IMR-90 (cell line): ENCODE measurements at regions not wholly inside any gene's neighbourhood (a gene's known extent, or its start where the extent isn't known, plus 50 kb on each side); places are given as distances from the start of the nearest gene placed in this dataset.

Experiments
- ATAC-seq: fragments of 200-7000 bp; cut with Tn5 transposase; 2 replicates; pipeline ENCODE4 v1.9.1; 2020; ENCODE audit warnings: low read depth, mild to moderate bottlenecking, moderate library complexity
- BruUV-seq: library from RNA; stranded (reverse); fragments of 400-500 nt; replicated peaks from 2 replicates; lab custom pipeline; 2021; lab: Mats Ljungman, UMichigan
- CTCF ChIA-PET: fragments of 300-600 bp; formaldehyde crosslinking; extraction: SDS; loops from one replicate; lab custom pipeline; 2021; ENCODE audit warnings: antibody characterized with exemption; lab: Yijun Ruan, JAX
- POLR2A ChIA-PET: fragments of 300-600 bp; sonication (Branson Sonifier 250); formaldehyde crosslinking; loops from one replicate; lab custom pipeline; 2022; ENCODE audit warnings: antibody characterized with exemption; ENCODE audit not compliant: unreplicated experiment; lab: Charles Lee
- DNase-seq: peaks from one replicate; pipeline ENCODE4 v3.0.0; 2013
- H2AFZ ChIP-seq: replicated peaks from 2 replicates; pipeline ENCODE3; 2013; ENCODE audit warnings: low read length, mild to moderate bottlenecking; ENCODE audit not compliant: poor library complexity
- H2AK5ac ChIP-seq: 2 replicates; pipeline ENCODE4 v1.6.1; 2013; ENCODE audit warnings: low read depth, low read length, inconsistent platforms
- H2AK9ac ChIP-seq: replicated peaks from 2 replicates; pipeline ENCODE3; 2013; ENCODE audit warnings: mild to moderate bottlenecking, low read depth, low read length, moderate library complexity; ENCODE audit not compliant: poor library complexity
- H2BK120ac ChIP-seq: 2 replicates; pipeline ENCODE4 v1.6.1; 2013; ENCODE audit warnings: low read depth, low read length, inconsistent platforms
- H2BK15ac ChIP-seq: 3 replicates; pipeline ENCODE4 v1.6.1; 2013; ENCODE audit warnings: low read depth, low read length, inconsistent platforms
- H2BK20ac ChIP-seq: 2 replicates; pipeline ENCODE4 v1.6.1; 2013; ENCODE audit warnings: low read depth, mild to moderate bottlenecking, inconsistent platforms, low read length, moderate library complexity
- H2BK5ac ChIP-seq: 2 replicates; pipeline ENCODE4 v1.6.1; 2013; ENCODE audit warnings: mild to moderate bottlenecking, low read depth, low read length, inconsistent platforms; ENCODE audit not compliant: poor library complexity, severe bottlenecking
- H3K14ac ChIP-seq: replicated peaks from 2 replicates; pipeline ENCODE4 v1.6.1; 2013; ENCODE audit warnings: low read depth, low read length, inconsistent platforms
- H3K18ac ChIP-seq: 2 replicates; pipeline ENCODE4 v1.6.1; 2013; ENCODE audit warnings: low read depth, low read length, control low read depth
- H3K23ac ChIP-seq: 2 replicates; pipeline ENCODE4 v1.6.1; 2013; ENCODE audit warnings: low read depth, low read length, inconsistent platforms
- H3K27ac ChIP-seq: 2 replicates; pipeline ENCODE4 v1.5.1; 2013; ENCODE audit warnings: mild to moderate bottlenecking, control low read depth, low read length; ENCODE audit not compliant: insufficient read depth
- H3K27me3 ChIP-seq: 2 replicates; pipeline ENCODE4 v1.6.1; 2013; ENCODE audit warnings: low read length; ENCODE audit not compliant: control insufficient read depth, insufficient read depth
- H3K36me3 ChIP-seq: 2 replicates; pipeline ENCODE4 v1.6.1; 2013; ENCODE audit warnings: low read length, mixed read lengths; ENCODE audit not compliant: control insufficient read depth, insufficient read depth
- H3K4ac ChIP-seq: 2 replicates; pipeline ENCODE4 v1.6.1; 2013; ENCODE audit warnings: low read depth, low read length, inconsistent platforms
- H3K4me1 ChIP-seq: 2 replicates; pipeline ENCODE4 v1.6.1; 2013; ENCODE audit warnings: low read length, mixed read lengths; ENCODE audit not compliant: control insufficient read depth, insufficient read depth
- H3K4me2 ChIP-seq: 2 replicates; pipeline ENCODE4 v1.6.1; 2013; ENCODE audit warnings: low read depth, mild to moderate bottlenecking, control low read depth, low read length, moderate library complexity
- H3K4me3 ChIP-seq: 2 replicates; pipeline ENCODE4 v1.5.1; 2013; ENCODE audit warnings: low read depth, mild to moderate bottlenecking, control low read depth, low read length, moderate library complexity; ENCODE audit not compliant: insufficient read depth
- H3K56ac ChIP-seq: 2 replicates; pipeline ENCODE4 v1.6.1; 2013; ENCODE audit warnings: low read length, inconsistent platforms; ENCODE audit not compliant: insufficient read depth; ENCODE audit errors: extremely low read depth
- H3K79me1 ChIP-seq, 2 experiments: 2 replicates each; pipeline ENCODE4 v1.6.1; 2013; ENCODE audit warnings: low read length in 2 of 2, inconsistent platforms in 1 of 2, low read depth in 1 of 2
- H3K9ac ChIP-seq: 2 replicates; pipeline ENCODE4 v1.6.1; 2013; ENCODE audit warnings: low read depth, low read length, control low read depth
- H3K9me1 ChIP-seq: 2 replicates; pipeline ENCODE4 v1.6.1; 2013; ENCODE audit warnings: low read length, inconsistent platforms; ENCODE audit not compliant: insufficient read depth
- H3K9me3 ChIP-seq: 2 replicates; pipeline ENCODE4 v1.6.1; 2013; ENCODE audit warnings: low read length; ENCODE audit not compliant: control insufficient read depth, insufficient read depth
- H4K20me1 ChIP-seq: 2 replicates; pipeline ENCODE4 v1.6.1; 2013; ENCODE audit warnings: low read length, inconsistent platforms; ENCODE audit not compliant: insufficient read depth
- H4K5ac ChIP-seq: 2 replicates; pipeline ENCODE4 v1.6.1; 2013; ENCODE audit warnings: mild to moderate bottlenecking, low read depth, low read length, control low read depth
- H4K8ac ChIP-seq, 2 experiments: 2 replicates each; pipeline ENCODE4 v1.6.1; 2013; ENCODE audit warnings: low read depth in 2 of 2, low read length in 2 of 2, control low read depth in 1 of 2, inconsistent platforms in 1 of 2
- H4K91ac ChIP-seq: 2 replicates; pipeline ENCODE4 v1.6.1; 2013; ENCODE audit warnings: low read depth, low read length, inconsistent platforms; ENCODE audit not compliant: insufficient read depth
- BHLHE40 ChIP-seq: fragments of 150-350 bp; IDR thresholded peaks from 2 replicates; pipeline ENCODE4 v1.6.1; 2016; ENCODE audit warnings: mild to moderate bottlenecking, low read depth, low read length
- CEBPB ChIP-seq: IDR thresholded peaks from 2 replicates; pipeline ENCODE4 v1.6.1; 2012; ENCODE audit warnings: low read depth, low read length, improper control_type of control experiment
- CHD1 ChIP-seq: IDR thresholded peaks from 2 replicates; pipeline ENCODE4 v1.6.1; 2012; ENCODE audit warnings: low read depth, low read length, improper control_type of control experiment
- CTCF ChIP-seq: conservative IDR thresholded peaks from 2 replicates; pipeline ENCODE4 v1.5.1; 2012; ENCODE audit warnings: mild to moderate bottlenecking, low read depth, low read length, improper control_type of control experiment
- ELK1 ChIP-seq: fragments of 150-350 bp; IDR thresholded peaks from 2 replicates; pipeline ENCODE4 v1.6.1; 2016; ENCODE audit warnings: low read depth, mild to moderate bottlenecking, low read length, moderate library complexity, borderline replicate concordance
- FOS ChIP-seq: fragments of 150-350 bp; IDR thresholded peaks from 2 replicates; pipeline ENCODE4 v1.6.1; 2016; ENCODE audit warnings: low read depth, low read length
- MAFK ChIP-seq: IDR thresholded peaks from 2 replicates; pipeline ENCODE4 v1.6.1; 2012; ENCODE audit warnings: low read depth, low read length, improper control_type of control experiment
- MAZ ChIP-seq: IDR thresholded peaks from 2 replicates; pipeline ENCODE4 v1.6.1; 2012; ENCODE audit warnings: low read depth, mild to moderate bottlenecking, low read length, improper control_type of control experiment, moderate library complexity, borderline replicate concordance
- MXI1 ChIP-seq: IDR thresholded peaks from 2 replicates; pipeline ENCODE4 v1.6.1; 2012; ENCODE audit warnings: low read depth, mild to moderate bottlenecking, low read length, moderate library complexity, borderline replicate concordance
- RCOR1 ChIP-seq: IDR thresholded peaks from 2 replicates; pipeline ENCODE4 v1.6.1; 2012; ENCODE audit warnings: mild to moderate bottlenecking, low read length, improper control_type of control experiment; ENCODE audit not compliant: insufficient replicate concordance
- RFX5 ChIP-seq: IDR thresholded peaks from 2 replicates; pipeline ENCODE4 v1.8.0; 2012; ENCODE audit warnings: low read depth, mild to moderate bottlenecking, low read length, moderate library complexity
- SMC3 ChIP-seq: fragments of 150-350 bp; IDR thresholded peaks from 2 replicates; pipeline ENCODE4 v1.6.1; 2016; ENCODE audit warnings: low read depth, mild to moderate bottlenecking, antibody characterized with exemption, low read length, moderate library complexity
- USF2 ChIP-seq: fragments of 150-350 bp; IDR thresholded peaks from 2 replicates; pipeline ENCODE4 v1.6.1; 2017; ENCODE audit warnings: mild to moderate bottlenecking, antibody characterized with exemption, low read length, low read depth
- WGBS, 2 experiments: methylation state at CpG; one replicate each; pipeline versions ENCODE4 v1.1.5 to v1.1.7; 2013; ENCODE audit warnings: missing lambda C conversion rate in 2 of 2; ENCODE audit not compliant: insufficient read length in 1 of 2; ENCODE audit errors: extremely low coverage in 2 of 2; 5-methylcytosine and 5-hydroxymethylcytosine counted together
- dilution Hi-C: fragments of 300-500 bp; cut with HindIII; formaldehyde crosslinking; loops from one replicate; pipeline ENCODE4 v1.14.3; 2018; ENCODE audit warnings: low sequenced_read_pairs; ENCODE audit not compliant: unreplicated experiment
- in situ Hi-C: fragments of 300-500 bp; cut with MboI; formaldehyde crosslinking; loops from 3 replicates; pipeline ENCODE4 v1.14.3; 2019; ENCODE audit warnings: low sequenced_read_pairs, inconsistent platforms, mixed read lengths
- intact Hi-C: fragments of 100-400 bp; cut with micrococcal nuclease; formaldehyde crosslinking; loops from 2 replicates; pipeline ENCODE4 v1.10.0; 2022

- Histone ChIP-seq H3K14ac (no peak overlapping the region), H3K4ac (no peak overlapping the region), H2AK5ac (no peak overlapping the region), H3K27ac (no peak overlapping the region), H2BK120ac (no peak overlapping the region), H3K79me1 (no peaks in the 10 kb centered on the region), H3K4me3 (no peak overlapping the region), H2AFZ (no peak overlapping the region), H3K9ac (no peak overlapping the region), H3K18ac (no peak overlapping the region), H2BK5ac (no peak overlapping the region), H3K9me3 (no peaks in the 10 kb centered on the region), H4K8ac (no peak overlapping the region), H3K9me1 (no peaks in the 10 kb centered on the region), H3K56ac (no peak overlapping the region), H3K4me1 (no peaks in the 10 kb centered on the region), H3K4me2 (no peak overlapping the region), H2AK9ac (no peak overlapping the region), H4K20me1 (no peaks in the 10 kb centered on the region), H2BK20ac (no peak overlapping the region), H2BK15ac (no peak overlapping the region), H3K23ac (no peak overlapping the region), H3K36me3 (no peaks in the 10 kb centered on the region), H4K5ac (no peak overlapping the region), H4K91ac (no peak overlapping the region), H3K27me3 (no peaks in the 10 kb centered on the region)
- ATAC-seq = no peak
- ChIA-PET POLR2A (no interaction called here), CTCF (no interaction called here)
- intact Hi-C loops = no loop called here
- WGBS, 2 experiments = no CpG with 5 or more reads among the region's 2 CpGs
- no peak for DNase-seq
- no peak for TF ChIP-seq RFX5
- TF ChIP-seq ELK1 = no peak
- TF ChIP-seq SMC3 = no peak
- TF ChIP-seq MAZ = no peak
- TF ChIP-seq FOS = no peak
- TF ChIP-seq CHD1 = no peak
- no peak for TF ChIP-seq MAFK
- TF ChIP-seq BHLHE40 = no peak
- TF ChIP-seq CTCF = no peak
- no peak for TF ChIP-seq RCOR1
- TF ChIP-seq USF2 = no peak
- TF ChIP-seq MXI1 = no peak
- TF ChIP-seq CEBPB = no peak
- in situ Hi-C loops = no loop called here
- dilution Hi-C loops = no loop called here
- no TSS peak for BruUV-seq
Measured at GRCh38 chr2:167345559-167345958, 457.3 kb downstream of the XIRP2 start.
